HG03469 (cell line): ENCODE measurements at regions not wholly inside any gene's neighbourhood (a gene's known extent, or its start where the extent isn't known, plus 50 kb on each side); places are given as distances from the start of the nearest gene placed in this dataset.

Experiments
- ATAC-seq: cut with Tn5 transposase; IDR thresholded peaks from one replicate; pipeline ENCODE4 v1.9.1; 2021; ENCODE audit warnings: mild to moderate bottlenecking, moderate library complexity, moderate number of reproducible peaks; ENCODE audit not compliant: unreplicated experiment

- ATAC-seq = peak; percentile 92
These were observed 173.7 kb upstream of the GALNTL6 start for GRCh38 chr4:171639540-171639939.

- ATAC-seq = no peak
These were observed 176.6 kb upstream of the GALNTL6 start for GRCh38 chr4:171636606-171637005.

DNA sequence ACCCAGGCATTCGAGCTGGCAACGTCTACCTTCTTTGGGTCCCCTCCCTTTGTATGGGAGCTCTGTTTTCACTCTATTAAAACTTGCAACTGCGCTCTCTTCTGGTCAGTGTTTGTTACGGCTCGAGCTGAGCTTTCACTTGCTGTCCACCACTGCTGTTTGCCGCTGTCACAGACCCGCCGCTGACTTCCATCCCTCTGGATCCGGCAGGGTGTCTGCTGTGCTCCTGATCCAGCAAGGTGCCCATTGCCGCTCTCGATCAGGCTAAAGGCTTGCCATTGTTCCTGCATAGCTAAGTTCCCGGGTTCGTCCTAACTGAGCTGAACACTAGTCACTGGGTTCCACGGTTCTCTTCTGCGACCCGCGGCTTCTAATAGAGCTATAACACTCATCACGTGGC, 183.5 kb upstream of the GALNTL6 start:
- ATAC-seq = no peak

- ATAC-seq = peak; percentile 98
These were observed 184.0 kb upstream of the GALNTL6 start for GRCh38 chr4:171629182-171629581.

DNA sequence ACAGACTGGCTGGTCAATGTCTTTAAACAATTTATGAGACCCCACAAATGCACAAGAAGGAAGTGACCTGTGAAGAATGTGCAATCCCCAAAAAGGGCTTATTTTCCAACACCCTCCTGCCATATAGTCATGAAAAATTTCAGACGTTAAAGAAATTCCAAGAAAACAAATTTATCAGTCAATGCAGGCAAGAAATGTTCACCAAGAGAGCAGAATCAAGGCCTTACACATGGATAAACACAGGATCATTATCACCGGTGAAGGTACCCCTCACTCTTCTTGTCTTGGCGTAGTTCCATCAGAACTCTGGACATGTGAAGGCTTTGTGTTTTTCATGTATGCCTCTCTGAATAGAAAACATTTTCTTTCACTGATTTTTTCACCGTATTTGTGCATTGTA, 186.7 kb upstream of the GALNTL6 start:
- ATAC-seq = no peak

DNA sequence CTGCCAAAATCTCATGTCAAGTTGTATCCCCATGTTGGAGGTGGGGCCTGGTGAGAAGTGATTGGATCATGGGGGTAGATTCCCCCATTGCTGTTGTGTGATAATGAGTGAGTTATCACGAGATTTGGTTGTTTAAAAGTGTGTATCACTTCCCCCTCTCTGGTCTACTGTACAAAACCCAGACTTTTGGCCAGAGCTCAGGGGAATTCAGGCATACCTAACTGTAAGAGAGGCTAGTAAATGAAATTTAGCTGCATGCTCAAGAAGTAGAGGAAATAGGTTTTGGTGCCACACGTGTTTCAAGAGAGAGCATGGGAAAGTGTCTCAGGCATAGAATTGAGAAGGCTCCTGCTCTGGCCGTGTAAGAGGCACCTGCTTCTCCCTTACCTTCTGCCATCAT, 190.5 kb upstream of the GALNTL6 start:
- no peak for ATAC-seq

DNA sequence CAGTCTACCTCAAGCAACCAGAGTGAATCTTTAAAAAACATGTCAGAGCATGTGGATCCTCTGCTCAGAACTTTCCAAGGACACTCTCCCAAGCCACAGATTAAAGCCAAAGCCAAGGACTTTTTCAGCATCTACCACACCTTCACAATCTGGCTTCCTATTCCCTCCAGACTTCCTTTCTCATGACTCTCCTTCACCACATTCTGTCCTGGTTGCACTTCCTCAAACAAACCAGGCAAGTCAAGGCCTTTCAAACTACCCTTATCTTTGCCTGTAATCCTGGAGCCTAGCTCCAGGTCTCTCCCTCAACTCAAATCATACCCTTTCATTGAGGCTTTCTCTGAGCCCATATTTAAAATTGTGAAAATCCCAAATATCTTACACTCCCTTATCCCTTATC, 191.6 kb upstream of the GALNTL6 start:
- ATAC-seq = peak; percentile 51

DNA sequence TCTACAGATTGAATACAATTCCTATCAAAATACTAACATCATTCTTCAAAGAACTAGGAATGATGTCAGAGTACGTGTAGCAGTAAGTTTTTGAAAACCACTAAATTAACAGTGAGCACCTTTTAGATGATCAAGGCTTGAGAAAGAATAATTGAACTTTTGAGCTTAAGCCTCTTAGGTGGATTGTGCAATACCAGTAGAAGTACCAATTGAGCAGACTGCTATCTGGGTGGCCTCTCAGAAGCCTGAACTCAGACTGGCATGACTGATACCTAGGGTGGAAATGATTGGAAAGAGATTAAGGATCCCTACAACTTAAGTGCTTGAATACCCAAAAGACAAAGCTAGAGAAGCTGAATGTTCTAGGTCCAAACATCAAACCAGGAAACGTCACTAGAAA, 200.3 kb upstream of the GALNTL6 start:
- ATAC-seq = no peak

- ATAC-seq = no peak
These were observed 210.4 kb upstream of the GALNTL6 start for GRCh38 chr4:171602638-171603355.

DNA sequence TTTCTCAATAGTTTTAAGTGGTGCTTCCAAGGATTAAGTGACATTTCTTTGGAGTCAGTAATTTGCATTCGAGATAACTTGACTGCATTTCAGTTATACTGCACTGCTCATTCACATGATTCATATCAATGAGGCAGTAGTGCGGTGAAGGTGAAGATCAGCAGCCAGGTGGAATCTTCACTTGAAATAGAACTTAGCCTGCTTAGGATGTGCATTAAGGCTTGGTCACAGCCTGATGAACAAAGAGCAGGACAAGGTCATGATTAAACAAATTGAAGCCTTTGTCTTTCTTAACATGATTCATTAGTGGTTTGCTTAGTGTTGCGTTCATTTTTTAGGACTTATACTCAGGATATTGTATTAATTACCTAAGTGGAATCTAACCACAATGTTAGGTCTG, 212.1 kb upstream of the GALNTL6 start:
- ATAC-seq = no peak

DNA sequence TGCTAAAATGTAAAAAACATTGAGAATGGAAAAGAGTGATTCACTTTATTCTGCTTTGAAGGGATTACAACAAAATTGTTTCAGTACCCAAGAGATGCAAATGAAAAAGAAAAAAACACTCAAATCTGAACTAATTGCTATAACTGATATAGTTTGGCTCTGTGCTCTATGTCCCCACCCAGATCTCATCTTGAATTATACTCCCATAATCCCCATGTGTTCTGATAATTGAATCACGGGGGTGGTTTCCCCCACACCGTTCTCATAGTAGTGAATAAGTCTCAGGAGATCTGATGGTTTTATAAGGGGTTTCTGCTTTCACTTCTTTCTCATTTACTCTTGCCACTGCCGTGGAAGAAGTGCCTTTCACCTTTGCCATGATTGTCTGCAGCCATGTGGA, 213.6 kb upstream of the GALNTL6 start:
- no peak for ATAC-seq

GRCh38 chr4:171594293-171594692, 218.9 kb upstream of the GALNTL6 start:
- ATAC-seq = no peak

GRCh38 chr4:171590716-171591115, 222.5 kb upstream of the GALNTL6 start:
- ATAC-seq = no peak

- ATAC-seq = no peak
These were observed 224.4 kb upstream of the GALNTL6 start for GRCh38 chr4:171588764-171589163.

DNA sequence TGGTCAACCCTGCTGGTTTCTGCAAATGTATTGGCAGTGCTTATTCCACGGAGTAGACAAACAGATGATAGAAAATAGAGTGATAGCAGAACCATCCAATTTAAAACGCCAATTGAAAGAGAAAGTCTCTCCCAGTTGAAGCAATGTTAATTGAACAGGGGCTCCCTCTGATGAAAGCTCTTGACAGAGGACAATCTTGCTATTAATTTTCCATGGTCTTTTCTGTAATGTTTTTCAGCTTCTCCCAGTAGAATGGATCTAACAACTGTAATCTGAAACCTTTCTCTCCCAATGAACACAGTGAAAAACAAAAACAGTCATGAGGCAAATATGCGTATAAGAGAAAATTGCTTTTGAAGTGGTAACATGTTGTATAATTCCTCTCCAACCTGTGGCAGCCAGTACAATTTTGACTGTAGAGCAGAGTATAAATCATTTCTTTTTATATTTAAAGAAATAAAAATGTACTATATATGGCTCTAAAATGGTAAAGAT, 225.1 kb upstream of the GALNTL6 start:
- ATAC-seq = no peak

- ATAC-seq = peak; percentile 41
These were observed 229.4 kb upstream of the GALNTL6 start for GRCh38 chr4:171583790-171584189.

GRCh38 chr4:171582961-171583581, 230.1 kb upstream of the GALNTL6 start:
- ATAC-seq = peak; percentile 38

DNA sequence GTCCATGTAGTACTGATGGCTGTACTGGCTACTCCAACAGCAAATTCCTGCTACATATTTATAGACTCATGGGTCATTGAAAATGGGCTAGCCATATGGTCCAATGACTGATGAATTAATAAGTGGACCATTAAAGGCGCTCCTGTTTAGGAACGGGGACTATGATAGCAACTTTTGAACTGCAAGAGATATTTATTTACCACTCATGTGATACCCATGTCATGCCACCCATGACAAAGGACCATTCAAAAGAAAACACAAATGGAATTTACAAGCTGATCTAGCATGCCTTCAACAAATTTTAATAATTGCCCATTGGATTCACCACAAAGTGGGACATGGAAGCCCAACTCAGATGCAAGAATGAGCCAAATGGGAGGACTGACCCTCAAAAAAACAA, 240.0 kb upstream of the GALNTL6 start:
- no peak for ATAC-seq

- ATAC-seq = peak; percentile 77
These were observed 247.9 kb upstream of the GALNTL6 start for GRCh38 chr4:171565130-171565788.

DNA sequence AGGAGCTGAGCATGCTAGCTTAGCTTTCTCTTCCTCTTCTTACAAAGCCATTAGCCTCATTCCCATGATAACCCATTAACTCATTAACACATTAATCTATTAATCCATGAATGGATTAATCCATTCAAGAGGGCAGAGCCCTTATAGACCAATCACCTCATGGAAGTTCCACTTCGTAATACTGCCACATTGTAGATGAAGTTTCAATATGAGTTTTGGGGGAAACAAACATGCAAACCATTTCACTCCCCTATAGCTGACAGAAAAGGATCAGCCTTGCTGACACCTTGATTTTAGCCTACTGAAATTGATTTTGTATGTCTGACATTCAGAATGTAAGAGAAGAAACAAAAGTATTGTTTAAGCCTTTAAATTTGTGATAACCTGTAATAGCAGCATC, 251.8 kb upstream of the GALNTL6 start:
- ATAC-seq = peak; percentile 62

DNA sequence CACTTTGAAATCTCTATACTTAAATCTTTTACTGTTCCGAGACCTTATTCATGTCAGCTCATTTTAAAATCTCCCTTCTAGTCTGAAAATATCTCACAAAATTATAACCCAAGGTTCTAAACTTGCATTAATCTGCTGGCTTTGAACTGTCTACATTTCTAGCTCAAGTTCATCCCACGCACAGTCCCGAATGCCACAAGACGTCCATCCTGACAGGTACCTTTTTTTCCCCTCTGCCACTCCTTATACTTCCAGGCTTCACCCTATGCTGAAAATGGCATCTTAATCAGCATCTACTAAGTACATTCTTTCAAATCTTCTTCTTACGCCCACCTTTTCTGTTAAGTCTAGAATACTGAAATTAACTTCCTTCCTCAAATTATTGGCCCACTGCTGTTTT, 259.2 kb upstream of the GALNTL6 start:
- ATAC-seq = no peak

GRCh38 chr4:171542640-171543039, 270.6 kb upstream of the GALNTL6 start:
- ATAC-seq = no peak
